PC-9 (cell line): ENCODE measurements at regions not wholly inside any gene's neighbourhood (a gene's known extent, or its start where the extent isn't known, plus 50 kb on each side); places are given as distances from the start of the nearest gene placed in this dataset.

Experiments used
- BruUV-seq: library from RNA; stranded (reverse); fragments of 400-500 nt; replicated peaks from 2 replicates; lab custom pipeline; 2021; lab: Mats Ljungman, UMichigan
- CTCF ChIA-PET: fragments of 300-600 bp; sonication (Branson Sonifier 250); formaldehyde crosslinking; loops from one replicate; lab custom pipeline; 2022; ENCODE audit warnings: antibody characterized with exemption; lab: Charles Lee
- POLR2A ChIA-PET: fragments of 300-600 bp; sonication (Branson Sonifier 250); formaldehyde crosslinking; loops from one replicate; lab custom pipeline; 2022; ENCODE audit warnings: antibody characterized with exemption; ENCODE audit not compliant: unreplicated experiment; lab: Charles Lee
- DNase-seq, 2 experiments: peaks; one replicate each; pipeline versions ENCODE4 v3.0.0 to v3.0.0-alpha.2; 2015 to 2022; ENCODE audit warnings: mixed read lengths in 1 of 2
- H2AFZ ChIP-seq: fragments of 200-600 bp; sonication (generic); 2 replicates; pipeline ENCODE4 v1.8.1; 2017; ENCODE audit warnings: antibody characterized with exemption
- H3F3A ChIP-seq: fragments of 200-600 bp; sonication (generic); 2 replicates; pipeline ENCODE4 v1.8.1; 2017; ENCODE audit warnings: antibody characterized with exemption, mild to moderate bottlenecking, low read depth; ENCODE audit not compliant: insufficient read depth
- H3K27ac ChIP-seq: fragments of 200-600 bp; sonication (generic); 2 replicates; pipeline ENCODE4 v1.6.1; 2016; ENCODE audit warnings: mixed run types
- H3K27me3 ChIP-seq: fragments of 200-600 bp; sonication (generic); 2 replicates; pipeline ENCODE4 v1.6.1; 2016; ENCODE audit warnings: low read depth, mixed run types; ENCODE audit not compliant: insufficient read depth
- H3K36me3 ChIP-seq: fragments of 200-600 bp; sonication (generic); 2 replicates; pipeline ENCODE4 v1.6.1; 2016; ENCODE audit warnings: low read depth, mixed run types
- H3K4me1 ChIP-seq: fragments of 200-600 bp; sonication (generic); replicated peaks from 2 replicates; pipeline ENCODE4 v1.6.1; 2016; ENCODE audit warnings: mixed run types; ENCODE audit not compliant: insufficient read depth
- H3K4me2 ChIP-seq: fragments of 200-600 bp; sonication (generic); 2 replicates; pipeline ENCODE4 v1.6.1; 2017; ENCODE audit warnings: mixed run types
- H3K4me3 ChIP-seq: fragments of 200-600 bp; sonication (generic); 2 replicates; pipeline ENCODE4 v1.6.1; 2016; ENCODE audit warnings: mixed run types
- H3K79me2 ChIP-seq: fragments of 200-600 bp; sonication (generic); 2 replicates; pipeline ENCODE4 v1.6.1; 2017; ENCODE audit warnings: low read depth, mixed run types
- H3K9me2 ChIP-seq: fragments of 200-600 bp; sonication (generic); 2 replicates; pipeline ENCODE4 v1.8.1; 2017; ENCODE audit warnings: mild to moderate bottlenecking; ENCODE audit not compliant: insufficient read depth
- H3K9me3 ChIP-seq: fragments of 200-600 bp; sonication (generic); 2 replicates; pipeline ENCODE4 v1.8.1; 2016; ENCODE audit warnings: low read depth; ENCODE audit not compliant: insufficient read depth
- H4K20me1 ChIP-seq: fragments of 200-600 bp; sonication (generic); 2 replicates; pipeline ENCODE4 v1.8.1; 2017; ENCODE audit not compliant: insufficient read depth
- CTCF ChIP-seq: fragments of 200-600 bp; sonication (generic); conservative IDR thresholded peaks from 2 replicates; pipeline ENCODE4 v1.6.1; 2017; ENCODE audit warnings: mixed run types, antibody characterized with exemption, mild to moderate bottlenecking, moderate library complexity
- EZH2 ChIP-seq: fragments of 200-600 bp; sonication (generic); IDR thresholded peaks from 2 replicates; pipeline ENCODE4 v1.8.0; 2017; ENCODE audit warnings: antibody characterized with exemption, low read depth
- intact Hi-C: fragments of 100-400 bp; cut with micrococcal nuclease; formaldehyde crosslinking; loops from one replicate; pipeline ENCODE4 v1.10.0; 2022; ENCODE audit not compliant: unreplicated experiment

GRCh38 chr7:68564306-68565135 lies 1033.8 kb upstream of the AUTS2 start:
- no peaks in the 10 kb centered on the region for H3K27me3 ChIP-seq
- H2AFZ ChIP-seq, result no peak overlapping the region
- TF ChIP-seq EZH2 (no peak), CTCF (no peak)
- H3K4me2 ChIP-seq, result no peak overlapping the region
- no peaks in the 10 kb centered on the region for H3K36me3 ChIP-seq
- H4K20me1 ChIP-seq, result no peaks in the 10 kb centered on the region
- intact Hi-C loops, result no loop called here
- no TSS peak for BruUV-seq
- POLR2A ChIA-PET, result no interaction called here
- H3K4me3 ChIP-seq, result no peak overlapping the region
- H3K27ac ChIP-seq, result no peak overlapping the region
- no peaks in the 10 kb centered on the region for H3K79me2 ChIP-seq
- H3F3A ChIP-seq, result no peaks in the 10 kb centered on the region
- no peaks in the 10 kb centered on the region for H3K4me1 ChIP-seq
- no peak for DNase-seq
- no peaks in the 10 kb centered on the region; the same call in 1 of the 2 replicates for H3K9me3 ChIP-seq
- H3K9me2 ChIP-seq, result no peaks in the 10 kb centered on the region
- CTCF ChIA-PET, result no interaction called here

GRCh38 chr7:68571286-68571685 lies 1027.0 kb upstream of the AUTS2 start:
- no peaks in the 10 kb centered on the region for H3K27me3 ChIP-seq
- H3K9me3 ChIP-seq, result no peaks in the 10 kb centered on the region
- BruUV-seq, result no TSS peak
- POLR2A ChIA-PET, result no interaction called here
- H2AFZ ChIP-seq, result no peak overlapping the region
- no peaks in the 10 kb centered on the region for H3K9me2 ChIP-seq
- H3K27ac ChIP-seq, result no peak overlapping the region
- H3K79me2 ChIP-seq, result no peaks in the 10 kb centered on the region
- no peaks in the 10 kb centered on the region for H3K4me1 ChIP-seq
- no peak for DNase-seq
- CTCF ChIA-PET, result no interaction called here
- no peaks in the 10 kb centered on the region for H4K20me1 ChIP-seq
- H3K36me3 ChIP-seq, result no peaks in the 10 kb centered on the region
- no peak overlapping the region for H3K4me2 ChIP-seq
- intact Hi-C loops, result no loop called here
- TF ChIP-seq CTCF, result no peak
- TF ChIP-seq EZH2, result no peak
- no peak overlapping the region for H3K4me3 ChIP-seq
- H3F3A ChIP-seq, result no peaks in the 10 kb centered on the region

- H3K4me2 ChIP-seq, result no peak overlapping the region
- intact Hi-C loops, result no loop called here
- H3K9me2 ChIP-seq, result no peaks in the 10 kb centered on the region
- no peak overlapping the region for H3K27ac ChIP-seq
- H3K4me3 ChIP-seq, result no peak overlapping the region
- POLR2A ChIA-PET, result no interaction called here
- no peaks in the 10 kb centered on the region for H3K27me3 ChIP-seq
- no peak overlapping the region for H2AFZ ChIP-seq
- DNase-seq, result no peak
- H3K36me3 ChIP-seq, result no peaks in the 10 kb centered on the region
- CTCF ChIA-PET, result no interaction called here
- no peaks in the 10 kb centered on the region for H3F3A ChIP-seq
- no TSS peak for BruUV-seq
- H4K20me1 ChIP-seq, result no peaks in the 10 kb centered on the region
- H3K9me3 ChIP-seq, result no peaks in the 10 kb centered on the region
- H3K4me1 ChIP-seq, result no peaks in the 10 kb centered on the region
- H3K79me2 ChIP-seq, result no peaks in the 10 kb centered on the region
- TF ChIP-seq CTCF (no peak), EZH2 (no peak)
These were observed 1024.8 kb upstream of the AUTS2 start for GRCh38 chr7:68573271-68574005.
